LoVo (cell line): ENCODE measurements at regions not wholly inside any gene's neighbourhood (a gene's known extent, or its start where the extent isn't known, plus 50 kb on each side); places are given as distances from the start of the nearest gene placed in this dataset.

Experiments
- DNase-seq: peaks from one replicate; pipeline ENCODE4 v3.0.0-alpha.2; 2016; ENCODE audit warnings: low spot score

DNA sequence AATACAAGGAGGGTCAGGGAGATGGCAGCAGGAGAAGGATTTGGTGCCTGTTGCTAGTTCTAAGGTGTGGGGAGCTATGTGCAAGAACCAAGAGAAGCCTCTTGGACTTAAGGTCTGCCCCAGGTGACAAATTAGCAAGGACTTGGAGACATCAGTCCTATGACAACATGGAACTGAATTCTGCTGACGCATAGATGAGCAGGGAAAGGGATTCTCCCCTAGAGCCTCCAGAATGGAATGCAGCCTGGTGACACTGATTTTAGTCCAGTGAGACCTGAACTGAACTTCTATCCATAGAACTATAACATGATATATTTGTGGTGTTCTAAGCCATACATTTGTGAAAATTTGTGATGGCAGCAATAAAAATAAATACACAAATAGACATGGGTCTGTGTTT, 215.6 kb downstream of the ESM1 start:
- no peak for DNase-seq

DNA sequence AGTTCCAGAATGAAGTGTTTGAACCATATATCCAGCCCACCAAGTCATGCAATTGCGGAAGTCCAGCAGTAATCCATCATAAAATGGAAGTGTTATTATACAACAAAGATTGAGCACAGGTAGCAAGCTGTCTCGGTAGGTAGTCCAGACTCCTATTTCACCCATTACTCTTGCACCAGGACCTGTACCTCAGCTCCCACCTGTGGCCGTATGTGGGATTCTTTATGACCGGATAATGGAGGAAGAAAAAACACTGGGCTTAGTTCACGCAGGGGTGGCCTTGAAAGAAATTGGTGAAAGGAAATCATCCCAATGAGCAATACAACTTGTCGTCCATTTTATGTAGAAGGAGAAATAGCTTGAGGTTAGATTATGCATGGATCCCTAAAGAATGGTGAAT, 216.3 kb downstream of the ESM1 start:
- no peak for DNase-seq

DNA sequence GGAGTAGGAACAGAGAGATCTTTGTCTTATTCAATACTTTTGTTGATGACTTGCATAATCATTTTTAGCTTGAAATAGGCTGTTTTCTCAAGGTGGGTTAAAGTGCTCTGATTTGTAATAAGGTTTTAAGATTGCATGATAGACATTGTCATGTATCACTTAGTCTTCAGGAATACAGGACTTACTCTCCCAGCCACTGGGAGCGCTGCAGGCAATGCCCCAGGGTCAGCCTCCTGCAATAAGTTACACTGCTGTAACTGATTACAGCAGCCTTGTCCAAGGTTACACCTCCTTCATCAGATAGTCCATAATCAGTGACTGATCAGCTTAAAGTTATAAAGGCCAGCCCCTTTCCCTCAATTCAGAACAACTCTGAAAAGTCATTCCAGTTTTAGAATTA, 218.6 kb downstream of the ESM1 start:
- DNase-seq = no peak

DNA sequence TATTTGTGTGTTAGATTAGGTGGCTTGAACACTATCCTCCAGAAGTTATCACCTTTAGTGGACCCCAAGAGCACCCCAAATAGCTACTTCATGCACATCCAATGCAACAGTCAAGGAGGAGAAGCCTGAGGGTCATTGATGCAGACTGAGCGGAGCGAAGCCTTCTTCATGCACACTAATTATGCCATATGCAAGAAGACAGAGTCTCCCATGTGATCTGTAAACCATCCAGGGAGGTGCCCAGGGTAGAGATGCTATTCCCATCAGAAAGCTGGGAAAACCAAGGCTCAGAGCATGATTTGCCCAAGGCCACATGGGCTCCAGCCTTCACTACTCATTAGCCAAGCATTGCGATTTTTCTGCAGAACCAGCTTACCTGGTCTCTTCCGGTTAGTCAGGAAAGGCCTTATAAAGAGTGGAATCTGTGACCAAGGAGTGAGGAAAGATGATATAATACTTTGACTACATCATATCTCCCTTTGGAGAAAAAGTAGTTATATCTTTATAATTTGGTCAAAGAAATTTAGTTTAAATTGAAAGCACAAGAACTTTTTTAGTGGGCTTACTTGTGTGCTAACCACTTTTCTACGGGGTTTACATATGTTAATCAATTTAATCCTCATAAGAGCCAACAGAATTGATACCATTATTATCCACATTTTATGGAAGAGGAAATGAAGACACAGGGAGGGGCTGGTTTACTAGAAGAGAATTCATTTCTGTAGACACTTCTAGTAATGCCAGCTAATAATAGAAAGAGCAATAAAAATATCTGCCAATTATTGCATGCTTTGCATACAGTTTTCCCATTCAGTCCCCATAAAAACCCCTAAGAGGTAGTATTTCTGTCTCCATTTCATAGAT, 220.0 kb downstream of the ESM1 start:
- no peak for DNase-seq

DNA sequence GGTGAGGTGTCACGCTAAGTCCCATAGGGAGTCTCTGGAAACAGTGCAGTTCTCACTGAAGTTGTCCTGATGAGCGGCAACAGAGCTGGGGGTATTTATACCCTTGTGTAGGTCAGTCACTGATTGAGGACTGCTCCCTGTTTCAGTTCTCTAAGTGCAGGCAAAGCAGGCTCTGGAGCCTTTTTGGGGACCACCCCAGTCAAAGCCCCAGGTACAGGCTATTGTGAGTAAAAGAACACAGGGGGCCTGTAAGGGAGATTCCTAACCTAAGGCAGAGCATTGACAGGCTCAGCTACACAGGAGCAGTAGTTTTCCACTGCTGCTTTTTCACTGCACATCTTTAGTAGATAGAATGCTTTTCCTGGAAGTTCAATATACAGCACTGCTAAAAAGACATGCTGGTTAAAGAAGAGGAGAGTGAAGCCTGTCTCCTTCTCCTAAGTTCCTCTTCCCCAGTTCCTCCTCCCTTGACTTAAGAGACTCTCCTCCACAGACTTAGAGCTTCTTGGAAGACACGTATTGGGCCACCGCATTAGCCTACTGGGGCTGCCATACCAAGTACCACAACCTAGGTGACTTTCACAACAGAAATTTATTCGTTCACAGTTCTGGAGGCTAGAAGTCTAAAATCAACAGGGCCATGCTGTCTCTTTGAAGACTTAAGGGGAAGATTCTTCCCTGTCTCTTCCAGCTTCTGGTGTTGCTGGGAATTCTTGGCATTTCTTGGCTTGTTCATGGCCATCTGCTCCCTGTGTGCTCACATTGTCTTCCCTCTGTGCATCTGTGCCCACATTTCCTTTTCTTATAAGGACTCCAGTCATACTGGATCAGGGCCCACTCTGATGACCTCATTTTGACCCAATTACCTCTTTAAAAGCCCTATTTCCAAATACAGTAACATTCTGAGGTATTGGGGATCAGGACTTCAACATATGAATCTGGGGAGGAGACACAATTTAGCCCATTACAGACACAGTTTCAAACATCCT, 221.0 kb downstream of the ESM1 start:
- DNase-seq = no peak

DNA sequence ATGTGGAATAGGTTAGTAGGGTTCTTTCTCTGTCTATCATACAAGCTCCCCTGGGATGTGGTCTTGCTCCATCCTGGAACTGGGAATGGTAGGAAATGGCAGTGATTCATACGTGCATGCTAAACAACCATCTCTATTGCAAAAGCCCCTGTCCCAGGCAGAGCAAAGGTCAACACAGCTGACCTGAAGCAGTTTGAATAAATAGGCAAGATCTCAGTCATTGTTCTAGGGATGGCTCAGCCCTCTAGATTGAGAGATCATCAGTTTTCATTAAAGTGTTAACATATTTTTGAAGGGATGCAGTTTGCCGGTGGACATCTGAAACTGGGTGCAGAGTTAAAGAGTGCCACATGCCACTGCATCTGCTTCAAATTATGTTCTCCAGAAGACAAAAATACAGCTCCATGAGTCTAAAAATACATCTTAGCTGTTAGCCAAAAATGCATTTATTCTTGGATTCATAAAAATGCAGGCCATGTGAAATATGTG, 224.1 kb downstream of the ESM1 start:
- no peak for DNase-seq

DNA sequence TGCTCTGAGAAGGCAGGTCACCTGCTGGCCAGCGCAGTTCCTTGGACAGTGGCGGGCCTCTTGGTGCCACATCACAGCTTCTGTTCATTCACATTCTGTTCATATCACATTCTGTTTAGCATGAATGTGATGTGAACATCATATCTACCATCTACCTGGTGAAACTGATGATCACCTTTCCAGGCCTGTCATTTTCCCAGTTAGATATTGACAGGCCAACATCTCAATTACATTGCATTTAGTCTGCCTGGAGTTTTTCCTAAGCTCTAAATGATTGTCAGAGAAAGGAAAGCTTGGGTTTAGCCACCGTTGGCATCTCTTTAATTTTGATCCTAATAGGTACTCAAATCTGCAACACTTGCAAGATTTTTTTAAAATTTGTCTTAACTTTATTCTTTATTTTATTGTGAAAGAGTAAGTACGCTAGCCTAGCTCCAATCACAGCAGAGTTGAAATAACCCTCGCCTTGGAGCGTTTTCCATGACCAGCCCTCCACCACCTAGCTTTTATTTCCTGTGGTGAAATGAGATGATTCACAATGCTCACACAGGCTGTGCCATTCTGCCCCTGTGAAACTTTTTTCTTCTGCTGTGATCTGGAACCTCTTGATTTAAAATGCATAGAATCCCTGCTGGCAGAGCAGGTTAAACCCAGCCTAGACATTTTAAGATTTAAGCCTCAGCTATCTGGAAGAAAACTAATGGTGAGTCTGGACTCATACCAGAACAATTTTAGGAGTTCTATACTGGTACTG, 225.0 kb downstream of the ESM1 start:
- DNase-seq = no peak

DNA sequence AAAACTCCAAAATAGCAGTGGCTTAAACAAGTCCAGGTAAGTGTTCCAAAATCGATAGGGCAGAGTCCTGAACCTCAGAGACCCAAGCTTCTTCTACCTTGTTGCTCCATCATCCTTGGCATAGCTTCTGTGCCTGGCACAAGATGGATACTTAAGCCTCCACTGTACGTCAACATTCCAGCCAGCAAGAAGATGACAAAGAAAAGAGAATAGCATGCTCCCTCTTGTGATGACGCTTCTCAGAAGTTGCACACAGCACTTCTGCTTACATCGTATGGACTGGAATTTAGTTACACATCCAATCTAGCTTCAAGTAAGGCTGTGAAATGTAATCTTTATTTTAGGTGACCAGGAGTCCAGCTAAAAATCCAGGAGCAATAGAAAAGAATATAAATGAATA, 227.4 kb downstream of the ESM1 start:
- DNase-seq = no peak

DNA sequence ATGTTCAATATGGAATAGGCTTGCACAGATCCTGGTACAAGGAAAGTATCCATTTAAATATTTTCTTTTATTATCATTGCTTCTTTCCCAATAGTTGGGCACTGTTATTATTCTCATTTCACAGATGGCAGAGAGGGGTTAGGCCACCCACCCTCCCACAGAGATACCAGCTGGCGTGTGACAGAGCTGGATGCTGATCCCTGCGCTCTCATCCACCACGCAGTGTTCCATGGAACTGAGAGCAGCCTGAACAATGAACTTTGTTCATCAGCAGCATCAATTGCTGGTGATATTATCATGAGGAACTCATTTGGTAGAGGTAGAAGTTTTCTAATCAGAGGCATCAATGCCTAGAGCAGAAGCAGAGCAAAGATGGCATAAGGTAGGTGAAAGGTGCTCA, 227.9 kb downstream of the ESM1 start:
- no peak for DNase-seq

DNA sequence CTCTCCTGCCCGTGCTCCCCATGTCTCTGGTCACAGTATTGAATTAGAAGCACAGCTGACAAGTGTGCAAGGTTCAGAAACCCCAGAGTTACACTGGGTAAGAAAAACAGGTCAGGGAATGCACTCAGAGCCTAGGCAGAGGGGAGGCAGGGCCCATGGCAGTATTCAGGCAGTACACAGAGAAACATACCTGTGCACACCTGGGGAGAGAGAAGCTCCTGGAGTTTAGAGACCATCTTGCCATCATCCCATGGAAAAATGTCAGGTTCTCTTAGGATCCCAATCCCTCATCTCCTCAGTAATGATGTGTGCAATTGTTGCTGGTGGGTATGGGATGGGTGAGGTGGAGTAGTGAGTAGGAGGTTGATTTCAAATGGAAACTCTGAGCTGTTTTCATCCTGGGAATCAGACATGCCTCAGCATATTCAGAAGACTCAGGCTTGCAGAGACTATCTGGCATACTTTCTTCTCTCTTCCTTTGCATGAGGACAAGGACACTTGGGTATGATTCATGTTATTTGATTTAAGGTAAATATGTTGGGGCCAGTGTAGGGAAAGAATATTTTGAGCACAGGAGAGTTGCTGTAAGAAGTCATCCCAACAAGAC, 228.5 kb downstream of the ESM1 start:
- DNase-seq = no peak

DNA sequence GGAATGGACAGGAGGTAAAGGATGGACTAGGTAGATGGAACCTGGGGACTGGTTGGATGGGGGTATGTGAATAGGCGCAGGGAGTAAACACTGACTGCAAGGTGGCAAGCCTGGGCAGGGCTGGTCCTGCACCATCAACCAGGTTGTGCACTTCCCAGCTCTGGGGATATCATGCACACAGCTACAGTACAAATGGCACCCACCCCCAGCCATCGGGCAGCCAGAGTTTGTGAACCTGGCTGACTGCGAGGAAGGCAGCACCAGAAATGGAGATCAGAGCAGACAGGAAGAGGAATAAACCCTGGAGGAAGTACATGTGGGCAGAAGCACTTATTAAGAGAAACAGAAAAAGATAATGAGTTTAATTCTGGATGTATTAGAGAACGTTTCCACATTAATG, 229.1 kb downstream of the ESM1 start:
- no peak for DNase-seq

DNA sequence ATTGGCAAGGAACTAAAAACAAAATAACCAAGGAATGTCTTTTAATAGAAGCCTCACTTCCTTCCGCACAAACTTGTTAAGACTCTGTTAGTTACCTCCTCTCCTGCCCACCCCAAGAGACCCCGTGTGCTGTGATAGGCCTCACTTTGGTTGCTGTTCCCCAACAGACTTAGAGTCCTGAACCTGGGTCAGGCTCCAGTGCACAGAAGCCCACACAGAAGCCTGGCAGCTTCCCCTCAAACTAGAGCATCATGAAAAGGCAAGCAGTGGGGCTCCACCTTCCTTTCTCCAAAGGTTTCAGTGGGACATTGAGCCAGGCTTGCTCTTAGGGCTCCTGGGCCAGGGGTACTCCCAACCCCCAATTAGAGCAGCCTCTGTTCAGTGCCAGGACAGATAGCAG, 230.5 kb downstream of the ESM1 start:
- no peak for DNase-seq

DNA sequence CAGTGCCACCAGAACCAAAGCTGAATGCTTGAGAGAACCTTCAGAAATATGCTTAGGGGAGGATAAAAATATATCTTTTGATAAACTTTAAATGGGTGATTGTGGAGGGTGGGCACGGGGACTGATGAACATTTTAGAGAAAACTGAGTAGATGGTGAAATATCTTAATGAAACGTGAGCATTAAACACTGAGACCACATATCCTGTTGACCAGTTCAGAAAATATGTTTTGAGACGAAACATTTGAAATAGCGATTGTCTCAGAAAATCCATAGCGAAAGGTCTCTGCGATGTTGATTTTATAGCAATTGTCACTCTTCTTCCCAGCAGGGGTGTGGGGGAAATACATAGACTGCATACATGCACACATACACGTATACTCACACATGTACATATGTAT, 231.0 kb downstream of the ESM1 start:
- no peak for DNase-seq

DNA sequence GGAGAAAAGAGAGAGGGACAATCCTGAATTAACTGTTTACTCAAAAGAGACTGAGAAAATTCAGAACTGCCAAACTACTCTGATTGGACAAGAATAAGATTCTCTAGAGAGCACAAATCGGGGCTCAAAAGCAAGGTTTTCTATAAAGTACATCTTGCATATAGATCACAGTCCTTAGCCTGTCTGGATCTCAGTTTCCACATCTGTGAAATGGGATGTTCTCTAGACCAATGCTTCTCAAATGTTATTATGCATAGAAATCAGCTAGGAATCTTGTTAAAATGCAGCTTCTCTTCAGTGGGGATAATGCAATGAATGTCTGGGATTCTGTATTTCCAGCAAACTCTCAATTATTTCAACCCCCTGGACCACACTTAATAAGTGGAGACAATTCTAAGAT, 231.6 kb downstream of the ESM1 start:
- no peak for DNase-seq

DNA sequence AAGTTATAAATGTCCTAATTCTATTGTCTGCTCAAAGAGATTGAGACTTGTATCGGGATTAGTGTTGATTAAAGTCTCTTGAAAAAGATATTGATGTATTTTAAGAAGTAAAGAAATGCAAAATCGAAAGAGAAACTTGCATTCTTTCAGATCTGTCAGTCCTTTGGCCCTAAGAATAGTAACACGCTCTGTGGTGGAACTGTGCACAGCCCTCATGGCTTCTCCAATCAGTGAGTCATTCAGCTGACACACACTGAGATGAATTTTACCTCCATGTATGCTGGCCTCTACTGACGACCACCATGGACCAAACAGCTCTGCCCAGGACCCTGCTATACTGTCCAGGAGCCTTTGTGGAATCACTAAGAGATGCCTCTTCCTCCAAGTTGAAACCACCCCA, 232.4 kb downstream of the ESM1 start:
- no peak for DNase-seq

DNA sequence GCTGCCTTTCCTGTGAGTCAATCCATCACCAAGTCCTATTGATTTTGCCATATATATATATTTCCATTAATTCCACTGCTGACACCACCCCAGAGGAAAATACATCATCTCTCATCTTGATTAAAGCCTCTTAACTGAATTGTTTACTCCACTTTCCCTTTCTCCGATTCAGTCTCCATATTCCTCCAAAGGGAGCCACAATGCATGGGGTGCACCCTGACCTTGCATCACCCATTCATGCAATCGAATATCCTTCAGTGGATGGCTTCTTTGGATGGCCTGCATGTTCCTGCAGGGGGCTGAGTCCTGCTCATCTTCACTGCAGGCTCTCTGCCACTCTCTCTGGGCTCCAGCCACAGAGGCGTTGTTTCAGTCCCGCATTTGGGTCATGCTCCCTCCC, 231.0 kb downstream of the SNX18 start:
- no peak for DNase-seq

DNA sequence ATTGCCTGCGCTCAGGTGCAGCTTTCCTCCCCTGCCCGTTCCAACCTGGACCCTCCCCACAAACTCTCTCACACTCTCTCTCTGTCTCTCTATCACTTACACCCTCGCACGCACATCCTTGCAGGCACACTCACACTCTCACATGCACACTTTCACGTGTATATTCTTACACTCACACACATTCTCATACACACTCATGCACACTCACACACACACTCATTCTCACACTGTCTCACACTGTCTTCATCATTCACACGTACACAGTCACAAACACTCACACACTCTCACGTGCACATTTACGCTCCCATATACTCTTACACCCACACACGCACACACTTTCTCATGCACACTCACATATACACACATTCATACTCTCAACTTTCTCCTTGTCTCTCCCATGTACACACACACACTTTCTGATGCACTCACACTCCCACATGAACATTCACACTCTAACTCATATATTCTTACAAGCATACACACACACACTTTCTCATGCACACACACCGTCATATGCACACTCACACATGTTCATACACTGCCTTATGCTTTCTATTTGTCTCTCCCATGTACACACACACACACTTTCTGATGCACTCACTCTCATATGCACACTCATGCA, 229.3 kb downstream of the SNX18 start:
- DNase-seq = no peak

DNA sequence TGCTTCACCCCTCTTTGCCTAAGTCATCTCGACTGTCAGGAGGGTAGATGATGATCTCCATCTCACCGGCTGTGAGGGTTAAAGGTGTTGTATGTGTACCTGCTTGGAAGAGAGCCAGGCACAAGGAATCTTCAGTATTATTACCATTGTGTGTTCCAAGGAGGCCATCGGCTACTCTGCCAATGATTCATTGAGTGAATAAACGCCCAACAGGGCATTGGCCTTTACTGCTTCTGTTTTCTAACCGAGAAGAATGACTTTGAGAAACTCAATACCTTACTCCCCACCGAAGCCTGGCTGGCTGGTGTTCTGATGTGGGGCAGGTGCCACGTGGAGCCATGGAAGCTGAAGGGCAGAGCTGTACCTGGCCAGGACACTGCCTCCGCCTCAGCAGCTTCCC, 228.8 kb downstream of the SNX18 start:
- DNase-seq = no peak

DNA sequence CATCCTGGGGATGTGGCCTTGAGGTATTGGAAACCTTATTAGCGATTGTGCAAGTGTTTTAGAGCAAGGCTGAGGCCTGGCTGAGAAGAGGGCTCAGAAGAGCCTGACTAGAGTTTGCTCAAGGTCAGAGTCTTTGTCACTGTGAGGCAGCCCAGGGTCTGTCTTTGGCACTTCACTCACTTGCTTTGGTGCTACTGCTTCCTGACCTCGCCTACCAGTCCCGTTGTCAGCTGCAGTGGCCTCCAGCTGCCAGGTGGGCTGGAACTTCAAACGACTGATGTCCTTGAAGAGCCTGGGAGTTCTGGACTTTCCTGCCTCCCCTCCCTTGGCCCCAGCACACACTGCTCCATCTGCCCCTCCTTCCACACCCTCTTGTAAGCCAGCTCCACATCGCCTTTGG, 228.0 kb downstream of the SNX18 start:
- no peak for DNase-seq

DNA sequence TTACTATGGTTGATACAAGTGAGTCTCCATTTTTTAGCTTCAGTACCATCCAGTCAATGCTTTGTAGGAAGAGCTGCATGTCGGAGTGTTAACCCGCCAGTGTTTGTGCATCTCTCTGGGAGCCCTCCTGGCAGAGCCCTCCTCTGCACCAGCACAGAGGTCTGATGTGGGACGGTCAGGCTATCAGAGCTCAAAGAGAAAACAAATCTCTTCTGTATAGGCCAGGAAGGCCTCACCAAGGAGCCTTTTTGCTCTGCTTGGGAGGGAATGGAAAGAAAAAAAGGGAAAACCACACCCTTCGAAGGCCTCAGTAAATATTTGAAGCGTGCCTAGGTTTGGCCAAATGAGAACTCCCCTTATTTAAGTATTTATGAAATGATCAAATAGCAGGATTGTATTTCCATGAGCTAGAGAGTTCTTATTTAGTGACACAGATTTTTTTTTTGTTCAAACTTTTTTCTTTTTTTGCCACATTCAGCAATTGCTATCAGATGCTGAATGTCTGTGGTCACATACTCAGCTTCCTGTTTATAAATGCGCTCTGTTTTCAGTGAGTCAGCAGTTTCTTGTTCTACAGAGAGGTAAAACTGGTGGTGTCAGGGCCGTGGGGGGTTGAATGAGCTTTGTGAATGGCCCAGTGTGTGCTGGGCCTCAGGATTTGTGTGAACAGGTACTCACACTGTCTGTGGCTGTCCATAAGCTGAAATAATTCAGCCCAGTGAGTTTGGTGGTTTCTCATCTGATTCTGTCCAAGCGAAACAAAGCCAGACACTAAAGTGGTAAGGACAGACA, 226.6 kb downstream of the SNX18 start:
- no peak for DNase-seq

DNA sequence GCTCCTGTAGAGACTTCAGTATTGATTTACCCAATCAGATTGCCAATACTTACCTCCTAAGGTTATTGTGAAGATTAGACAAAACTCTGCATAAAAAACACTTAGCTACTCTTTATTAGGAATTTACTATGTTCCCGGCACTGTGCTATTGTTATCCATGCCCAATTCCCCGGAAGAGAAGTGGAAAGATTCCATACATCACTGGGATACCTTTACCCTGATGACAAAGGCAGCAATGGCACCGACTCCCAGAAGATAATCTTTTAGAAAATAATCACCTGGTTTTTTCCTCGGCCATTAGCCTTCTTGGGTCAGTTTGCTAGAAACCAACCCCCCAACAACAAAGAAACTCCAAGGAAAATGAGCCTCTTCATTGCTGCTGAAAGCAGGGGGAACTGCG, 226.0 kb downstream of the SNX18 start:
- no peak for DNase-seq
